ENCODE measurements at regions not wholly inside any gene's neighbourhood (a gene's known extent, or its start where the extent isn't known, plus 50 kb on each side); places are given as distances from the start of the nearest gene placed in this dataset.

- dilution Hi-C loops (cut with HindIII; ENCODE audit: low sequenced_read_pairs, unreplicated experiment) (no loop called here), in situ Hi-C loops (cut with MboI; ENCODE audit: low sequenced_read_pairs) (no loop called here), intact Hi-C loops (cut with micrococcal nuclease) (no loop called here)
- Histone ChIP-seq H3K23ac (ENCODE audit: low read depth, low read length) (no peak overlapping the region), H4K91ac (ENCODE audit: insufficient read depth, low read depth, low read length) (no peak overlapping the region), H3K4me2 (ENCODE audit: low read depth, low read length) (no peak overlapping the region), H3K4ac (ENCODE audit: low read depth, low read length) (no peak overlapping the region), H2AK5ac (ENCODE audit: low read depth, low read length) (no peak overlapping the region), H4K8ac (ENCODE audit: low read depth in 2 of 2, low read length in 2 of 2) (no peak overlapping the region), H2BK20ac (ENCODE audit: low read depth, low read length) (no peak overlapping the region), H2BK15ac (ENCODE audit: low read depth, low read length) (no peak overlapping the region; the same call in 2 of the 3 replicates), H2AFZ (replicated peaks; ENCODE audit: low read length, poor library complexity) (peak overlapping the region; percentile 47), H3K9me3 (ENCODE audit: control insufficient read depth, insufficient read depth, low read length) (no peaks in the 10 kb centered on the region), H3K14ac (replicated peaks; ENCODE audit: low read depth, low read length) (no peak overlapping the region), H3K27ac (ENCODE audit: insufficient read depth, low read length) (no peak overlapping the region), H4K20me1 (ENCODE audit: insufficient read depth, low read length) (no peaks in the 10 kb centered on the region), H3K4me3 (ENCODE audit: insufficient read depth, low read depth, low read length) (no peak overlapping the region), H3K9ac (ENCODE audit: low read depth, low read length) (no peak overlapping the region), H2AK9ac (replicated peaks; ENCODE audit: low read depth, low read length, poor library complexity) (no peak overlapping the region), H4K5ac (ENCODE audit: low read depth, low read length) (no peak overlapping the region), H3K18ac (ENCODE audit: low read depth, low read length) (no peak overlapping the region), H3K56ac (ENCODE audit: extremely low read depth, insufficient read depth, low read length) (no peak overlapping the region), H2BK120ac (ENCODE audit: low read depth, low read length) (no peak overlapping the region), H3K79me1 (ENCODE audit: low read depth in 1 of 2, low read length in 2 of 2) (no peaks in the 10 kb centered on the region), H2BK5ac (ENCODE audit: low read depth, low read length, poor library complexity, severe bottlenecking) (no peak overlapping the region), H3K9me1 (ENCODE audit: insufficient read depth, low read length) (no peaks in the 10 kb centered on the region), H3K36me3 (ENCODE audit: control insufficient read depth, insufficient read depth, low read length) (no peaks in the 10 kb centered on the region), H3K27me3 (ENCODE audit: control insufficient read depth, insufficient read depth, low read length) (no peaks in the 10 kb centered on the region), H3K4me1 (ENCODE audit: control insufficient read depth, insufficient read depth, low read length) (no peaks in the 10 kb centered on the region)
- BruUV-seq (replicated peaks), result no TSS peak
- CTCF ChIA-PET, result no interaction called here
- POLR2A ChIA-PET (ENCODE audit: unreplicated experiment), result no interaction called here
- DNase-seq, result no peak
- WGBS, 2 experiments (ENCODE audit: extremely low coverage in 2 of 2, insufficient read length in 1 of 2), result 38% methylated on average over 2 of the region's 3 CpGs; no CpG with 5 or more reads in 1 of the 2 experiments
- no peak for ATAC-seq (ENCODE audit: low read depth)
- TF ChIP-seq CTCF (conservative IDR thresholded peaks at IDR 0.05; ENCODE audit: low read depth, low read length) (no peak), NFE2L2 (IDR thresholded peaks at IDR 0.05; ENCODE audit: low read depth, low read length) (no peak), MAZ (IDR thresholded peaks at IDR 0.05; ENCODE audit: borderline replicate concordance, low read depth, low read length) (no peak), RCOR1 (IDR thresholded peaks at IDR 0.05; ENCODE audit: insufficient replicate concordance, low read length) (no peak), USF2 (IDR thresholded peaks at IDR 0.05; ENCODE audit: low read depth, low read length) (no peak), BHLHE40 (IDR thresholded peaks at IDR 0.05; ENCODE audit: low read depth, low read length) (no peak), ELK1 (IDR thresholded peaks at IDR 0.05; ENCODE audit: borderline replicate concordance, low read depth, low read length) (no peak), MXI1 (IDR thresholded peaks at IDR 0.05; ENCODE audit: borderline replicate concordance, low read depth, low read length) (no peak), SMC3 (IDR thresholded peaks at IDR 0.05; ENCODE audit: low read depth, low read length) (no peak), FOS (IDR thresholded peaks at IDR 0.05; ENCODE audit: low read depth, low read length) (no peak)
These were observed 501.1 kb downstream of the NAV3 start for GRCh38 chr12:78331753-78332152.
